A673 (cell line): ENCODE measurements at regions not wholly inside any gene's neighbourhood (a gene's known extent, or its start where the extent isn't known, plus 50 kb on each side); places are given as distances from the start of the nearest gene placed in this dataset.

Experiments used
- BruUV-seq: library from RNA; stranded (reverse); fragments of 400-500 nt; replicated peaks from 2 replicates; lab custom pipeline; 2021; lab: Mats Ljungman, UMichigan
- CTCF ChIA-PET: fragments of 300-600 bp; sonication (Branson Sonifier 250); formaldehyde crosslinking; loops from one replicate; lab custom pipeline; 2022; ENCODE audit warnings: antibody characterized with exemption; lab: Charles Lee
- POLR2A ChIA-PET: fragments of 300-600 bp; sonication (Branson Sonifier 250); formaldehyde crosslinking; loops from one replicate; lab custom pipeline; 2022; ENCODE audit warnings: antibody characterized with exemption; ENCODE audit not compliant: low non-redundant PET; lab: Charles Lee
- DNase-seq: peaks from one replicate; pipeline ENCODE4 v3.0.0-alpha.2; 2015; ENCODE audit warnings: low spot score
- H3K27ac ChIP-seq: fragments of 200-600 bp; sonication (generic); 2 replicates; pipeline ENCODE4 v1.5.1; 2016; ENCODE audit warnings: mixed run types, low read depth, mild to moderate bottlenecking, mixed read lengths, antibody characterized with exemption, low read length; ENCODE audit not compliant: poor library complexity, severe bottlenecking
- H3K27me3 ChIP-seq: fragments of 200-600 bp; sonication (generic); replicated peaks from 2 replicates; pipeline ENCODE4 v1.6.1; 2017; ENCODE audit warnings: mixed run types, low read depth, mild to moderate bottlenecking, mixed read lengths, antibody characterized with exemption, low read length; ENCODE audit not compliant: insufficient read depth, poor library complexity
- H3K36me3 ChIP-seq: fragments of 200-600 bp; sonication (generic); 2 replicates; pipeline ENCODE4 v1.6.1; 2016; ENCODE audit warnings: mixed run types, mild to moderate bottlenecking, mixed read lengths, antibody characterized with exemption, low read length; ENCODE audit not compliant: insufficient read depth, poor library complexity, severe bottlenecking
- H3K4me1 ChIP-seq: fragments of 200-600 bp; sonication (generic); 2 replicates; pipeline ENCODE4 v1.6.1; 2017; ENCODE audit warnings: mixed run types, mild to moderate bottlenecking, mixed read lengths, antibody characterized with exemption, low read length; ENCODE audit not compliant: insufficient read depth, poor library complexity, severe bottlenecking
- H3K4me3 ChIP-seq: fragments of 200-600 bp; sonication (generic); 2 replicates; pipeline ENCODE4 v1.5.1; 2016; ENCODE audit warnings: low read depth, mixed run types, mild to moderate bottlenecking, mixed read lengths, low read length; ENCODE audit not compliant: poor library complexity, severe bottlenecking
- H3K9me3 ChIP-seq: fragments of 200-600 bp; sonication (generic); 2 replicates; pipeline ENCODE4 v1.6.1; 2016; ENCODE audit warnings: mixed run types, low read depth, mild to moderate bottlenecking, mixed read lengths, antibody characterized with exemption, low read length; ENCODE audit not compliant: poor library complexity, severe bottlenecking
- EZH2 ChIP-seq: fragments of 200-600 bp; sonication (generic); IDR thresholded peaks from 2 replicates; pipeline ENCODE4 v1.6.1; 2017; ENCODE audit warnings: borderline replicate concordance, low read depth, mild to moderate bottlenecking, mixed read lengths, antibody characterized with exemption, low read length; ENCODE audit not compliant: poor library complexity, severe bottlenecking
- intact Hi-C: fragments of 100-400 bp; cut with micrococcal nuclease; formaldehyde crosslinking; loops from one replicate; pipeline ENCODE4 v1.10.0; 2022; ENCODE audit not compliant: unreplicated experiment
- TF ChIP-seq, protein P1 (sequence below): fragments of 300-800, 200-600 bp; sonication (generic); conservative IDR thresholded peaks from 2 replicates; pipeline ENCODE4 v1.5.1; 2017; ENCODE audit warnings: low read depth, mild to moderate bottlenecking, antibody characterized with exemption, low read length, moderate library complexity, mixed read lengths

DNA sequence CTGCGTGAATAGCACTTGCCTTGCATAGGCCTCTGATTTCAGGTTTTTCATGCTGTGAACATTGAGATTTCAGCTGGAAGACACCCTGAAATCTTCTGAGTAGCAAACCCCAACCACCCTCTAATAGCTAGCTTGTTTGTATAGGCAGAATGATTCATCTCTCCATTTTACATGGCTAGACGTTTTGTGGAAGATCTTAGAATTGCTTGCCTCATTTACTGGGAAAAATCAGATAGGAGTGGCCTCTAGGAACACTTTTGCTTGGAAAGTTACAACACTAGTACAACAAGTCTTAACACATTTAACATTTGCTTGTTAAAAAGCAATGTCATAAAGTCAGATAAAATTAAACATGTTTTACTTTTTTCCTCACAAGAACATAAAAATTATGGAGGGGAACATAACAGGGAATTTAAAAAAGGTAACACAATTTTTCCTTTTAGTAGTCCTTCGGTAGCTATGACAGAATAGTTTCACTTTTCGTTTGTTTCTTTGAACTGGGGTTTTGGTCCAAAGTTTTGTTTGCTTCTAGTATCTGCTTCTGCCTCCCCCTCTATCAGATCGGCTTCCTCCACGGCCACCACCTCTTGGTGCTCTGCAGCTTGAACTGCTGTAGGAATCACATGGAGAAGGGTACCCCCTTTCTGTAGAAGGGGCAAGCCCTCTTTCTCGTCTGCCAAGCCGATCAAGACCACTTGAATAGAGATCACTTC, 102.2 kb upstream of the PTCHD4 start:
- intact Hi-C loops: no loop called here

DNA sequence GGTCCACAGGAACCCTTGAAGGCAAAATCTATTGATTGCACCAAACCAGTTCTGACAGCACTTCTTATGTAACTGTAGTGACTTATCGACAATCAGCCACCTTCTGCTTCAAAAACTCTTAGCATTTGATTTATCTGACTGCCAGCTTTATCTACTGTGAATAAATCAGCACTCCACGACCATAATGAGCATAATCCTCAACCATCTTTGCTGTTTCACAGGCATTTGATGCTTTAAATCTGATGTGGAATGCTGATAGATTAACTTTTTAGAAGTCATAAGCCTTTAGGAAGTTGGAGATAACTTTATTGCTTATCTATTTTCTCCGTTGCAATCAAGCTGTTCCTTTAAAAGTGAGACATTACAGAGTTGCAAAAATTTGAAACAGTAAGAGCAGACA, 101.5 kb upstream of the PTCHD4 start:
- no peaks in the 10 kb centered on the region for H3K4me1 ChIP-seq
- TF ChIP-seq EZH2: no peak
- TF ChIP-seq, protein P1, sequence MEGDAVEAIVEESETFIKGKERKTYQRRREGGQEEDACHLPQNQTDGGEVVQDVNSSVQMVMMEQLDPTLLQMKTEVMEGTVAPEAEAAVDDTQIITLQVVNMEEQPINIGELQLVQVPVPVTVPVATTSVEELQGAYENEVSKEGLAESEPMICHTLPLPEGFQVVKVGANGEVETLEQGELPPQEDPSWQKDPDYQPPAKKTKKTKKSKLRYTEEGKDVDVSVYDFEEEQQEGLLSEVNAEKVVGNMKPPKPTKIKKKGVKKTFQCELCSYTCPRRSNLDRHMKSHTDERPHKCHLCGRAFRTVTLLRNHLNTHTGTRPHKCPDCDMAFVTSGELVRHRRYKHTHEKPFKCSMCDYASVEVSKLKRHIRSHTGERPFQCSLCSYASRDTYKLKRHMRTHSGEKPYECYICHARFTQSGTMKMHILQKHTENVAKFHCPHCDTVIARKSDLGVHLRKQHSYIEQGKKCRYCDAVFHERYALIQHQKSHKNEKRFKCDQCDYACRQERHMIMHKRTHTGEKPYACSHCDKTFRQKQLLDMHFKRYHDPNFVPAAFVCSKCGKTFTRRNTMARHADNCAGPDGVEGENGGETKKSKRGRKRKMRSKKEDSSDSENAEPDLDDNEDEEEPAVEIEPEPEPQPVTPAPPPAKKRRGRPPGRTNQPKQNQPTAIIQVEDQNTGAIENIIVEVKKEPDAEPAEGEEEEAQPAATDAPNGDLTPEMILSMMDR: no peak
- H3K9me3 ChIP-seq: no peaks in the 10 kb centered on the region
- H3K4me3 ChIP-seq: no peak overlapping the region
- CTCF ChIA-PET: no interaction called here
- no peaks in the 10 kb centered on the region for H3K27me3 ChIP-seq
- intact Hi-C loops: no loop called here
- DNase-seq: no peak
- no peaks in the 10 kb centered on the region for H3K36me3 ChIP-seq
- H3K27ac ChIP-seq: no peak overlapping the region
- BruUV-seq: no TSS peak
- POLR2A ChIA-PET: no interaction called here

More for the DNA sequence above, 102.2 kb upstream of the PTCHD4 start:
- TF ChIP-seq EZH2: no peak
- TF ChIP-seq, protein P1: no peak
- POLR2A ChIA-PET: no interaction called here
- BruUV-seq: no TSS peak
- CTCF ChIA-PET: no interaction called here
- Histone ChIP-seq H3K36me3 (no peaks in the 10 kb centered on the region), H3K4me1 (no peaks in the 10 kb centered on the region), H3K4me3 (no peak overlapping the region), H3K27ac (no peak overlapping the region), H3K27me3 (no peaks in the 10 kb centered on the region), H3K9me3 (no peaks in the 10 kb centered on the region)
- no peak for DNase-seq

- ChIA-PET CTCF (no interaction called here), POLR2A (no interaction called here)
- no TSS peak for BruUV-seq
- no peaks in the 10 kb centered on the region for H3K4me1 ChIP-seq
- no peak for DNase-seq
- H3K27ac ChIP-seq: no peak overlapping the region
- H3K27me3 ChIP-seq: no peaks in the 10 kb centered on the region
- intact Hi-C loops: no loop called here
- no peak for TF ChIP-seq EZH2
- TF ChIP-seq, protein P1: no peak
- H3K4me3 ChIP-seq: no peak overlapping the region
- H3K36me3 ChIP-seq: no peaks in the 10 kb centered on the region
- H3K9me3 ChIP-seq: no peaks in the 10 kb centered on the region
These were observed 95.1 kb upstream of the PTCHD4 start for GRCh38 chr6:48206091-48206490.
